Activated CD8-positive, alpha-beta memory T cell treated with anti-CD3 and anti-CD28 coated beads, Interleukin-2, amount 50 U/mL, for 24 hours (primary cell): ENCODE measurements at regions not wholly inside any gene's neighbourhood (a gene's known extent, or its start where the extent isn't known, plus 50 kb on each side); places are given as distances from the start of the nearest gene placed in this dataset.

ENCODE experiments used
- DNase-seq: peaks from one replicate; pipeline ENCODE4 v3.0.0-alpha.2; 2020; ENCODE audit errors: extremely low read depth

- no peak for DNase-seq
These were observed 147.7 kb upstream of the RPS6KA2 start for GRCh38 chr6:166774770-166775169.

GRCh38 chr6:166774292-166774691, 147.2 kb upstream of the RPS6KA2 start:
- DNase-seq: no peak

- no peak for DNase-seq
These were observed 145.5 kb upstream of the RPS6KA2 start for GRCh38 chr6:166772518-166772917.

- no peak for DNase-seq
These were observed 144.7 kb upstream of the RPS6KA2 start for GRCh38 chr6:166771701-166772100.

- DNase-seq: no peak
These were observed 143.4 kb upstream of the RPS6KA2 start for GRCh38 chr6:166770216-166771116.

- no peak for DNase-seq
These were observed 142.6 kb upstream of the RPS6KA2 start for GRCh38 chr6:166769648-166770047.

GRCh38 chr6:166768761-166769160, 141.7 kb upstream of the RPS6KA2 start:
- no peak for DNase-seq

- no peak for DNase-seq
These were observed 140.2 kb upstream of the RPS6KA2 start for GRCh38 chr6:166767230-166767629.

- DNase-seq: no peak
These were observed 139.7 kb upstream of the RPS6KA2 start for GRCh38 chr6:166766769-166767168.

- DNase-seq: no peak
These were observed 138.1 kb upstream of the RPS6KA2 start for GRCh38 chr6:166765234-166765541.

- DNase-seq: no peak
These were observed 137.6 kb upstream of the RPS6KA2 start for GRCh38 chr6:166764473-166765233.

- no peak for DNase-seq
These were observed 136.8 kb upstream of the RPS6KA2 start for GRCh38 chr6:166763606-166764472.

GRCh38 chr6:166761801-166762200, 134.8 kb upstream of the RPS6KA2 start:
- DNase-seq: no peak

- peak; percentile 18 for DNase-seq
These were observed 133.2 kb upstream of the RPS6KA2 start for GRCh38 chr6:166760288-166760687.

- DNase-seq: no peak
These were observed 131.2 kb upstream of the RPS6KA2 start for GRCh38 chr6:166758136-166758704.

GRCh38 chr6:166757232-166758135, 130.4 kb upstream of the RPS6KA2 start:
- no peak for DNase-seq

- DNase-seq: no peak
These were observed 127.4 kb upstream of the RPS6KA2 start for GRCh38 chr6:166754218-166755030.

- DNase-seq: no peak
These were observed 126.1 kb upstream of the RPS6KA2 start for GRCh38 chr6:166752928-166753721.

- no peak for DNase-seq
These were observed 125.0 kb upstream of the RPS6KA2 start for GRCh38 chr6:166752097-166752496.
